ENCODE measurements at regions not wholly inside any gene's neighbourhood (a gene's known extent, or its start where the extent isn't known, plus 50 kb on each side); places are given as distances from the start of the nearest gene placed in this dataset.

GRCh38 chr7:153942036-153942435, 110.2 kb upstream of the DPP6 start:
- no peaks in the 10 kb centered on the region for H3K36me3 ChIP-seq

GRCh38 chr7:153943457-153943856, 108.7 kb upstream of the DPP6 start:
- Histone ChIP-seq H3K36me3 (no peaks in the 10 kb centered on the region), H3K4me1 (no peaks in the 10 kb centered on the region), H3K4me3 (no peak overlapping the region), H3K27me3 (no peaks in the 10 kb centered on the region), H3K9me3 (no peaks in the 10 kb centered on the region), H3K27ac (no peak overlapping the region)
- DNase-seq (no peak), ATAC-seq (ENCODE audit: low FRiP score in 2 of 2) (no peak)
- TF ChIP-seq POLR2AphosphoS5 (IDR thresholded peaks at IDR 0.05) (no peak), POLR2A (IDR thresholded peaks at IDR 0.05) (no peak), CTCF (IDR thresholded peaks at IDR 0.05) (no peak), EP300 (IDR thresholded peaks at IDR 0.05) (no peak)
- 23 to 24% methylated on average over 4 of the region's 4 CpGs for WGBS, 2 donors

More at GRCh38 chr7:153942036-153942435, 110.2 kb upstream of the DPP6 start:
- Histone ChIP-seq H3K4me1 (no peaks in the 10 kb centered on the region), H3K27ac (no peak overlapping the region), H3K4me3 (no peak overlapping the region), H3K27me3 (no peaks in the 10 kb centered on the region), H3K9me3 (no peaks in the 10 kb centered on the region)
- WGBS, 2 donors: 83 to 89% methylated on average over 7 of the region's 7 CpGs
- no peak for TF ChIP-seq POLR2A (IDR thresholded peaks at IDR 0.05)
- no peak for TF ChIP-seq POLR2AphosphoS5 (IDR thresholded peaks at IDR 0.05)
- TF ChIP-seq CTCF (IDR thresholded peaks at IDR 0.05): no peak
- TF ChIP-seq EP300 (IDR thresholded peaks at IDR 0.05): no peak
- ATAC-seq (ENCODE audit: low FRiP score in 2 of 2): no peak
- no peak for DNase-seq

GRCh38 chr7:153943861-153944260, 108.3 kb upstream of the DPP6 start:
- no peaks in the 10 kb centered on the region for H3K9me3 ChIP-seq
- WGBS, 2 donors: 27 to 65% methylated on average over 5 to 12 of the region's 12 CpGs

GRCh38 chr7:153948060-153948459, 104.1 kb upstream of the DPP6 start:
- Histone ChIP-seq H3K4me3 (no peak overlapping the region), H3K4me1 (no peaks in the 10 kb centered on the region), H3K36me3 (no peaks in the 10 kb centered on the region), H3K9me3 (no peaks in the 10 kb centered on the region), H3K27me3 (no peaks in the 10 kb centered on the region), H3K27ac (no peak overlapping the region)
- no peak for DNase-seq
- 40 to 48% methylated on average over 2 of the region's 2 CpGs for WGBS, 2 donors
- no peak for TF ChIP-seq POLR2A (IDR thresholded peaks at IDR 0.05)
- no peak for TF ChIP-seq POLR2AphosphoS5 (IDR thresholded peaks at IDR 0.05)
- TF ChIP-seq EP300 (IDR thresholded peaks at IDR 0.05): no peak
- TF ChIP-seq CTCF (IDR thresholded peaks at IDR 0.05): no peak
- no peak for ATAC-seq (ENCODE audit: low FRiP score in 2 of 2)

More at GRCh38 chr7:153943861-153944260, 108.3 kb upstream of the DPP6 start:
- H3K4me3 ChIP-seq: no peak overlapping the region
- H3K27ac ChIP-seq: no peak overlapping the region
- no peaks in the 10 kb centered on the region for H3K27me3 ChIP-seq
- no peaks in the 10 kb centered on the region for H3K36me3 ChIP-seq
- DNase-seq: peak in 1 of 2 donors; percentile 35
- TF ChIP-seq POLR2AphosphoS5 (IDR thresholded peaks at IDR 0.05) (no peak), POLR2A (IDR thresholded peaks at IDR 0.05) (no peak), CTCF (IDR thresholded peaks at IDR 0.05) (no peak), EP300 (IDR thresholded peaks at IDR 0.05) (no peak)
- ATAC-seq (ENCODE audit: low FRiP score in 2 of 2): no peak
- H3K4me1 ChIP-seq: no peaks in the 10 kb centered on the region

GRCh38 chr7:153951316-153951715, 100.9 kb upstream of the DPP6 start:
- WGBS, 2 donors: 57 to 75% methylated on average over 10 of the region's 10 CpGs
- TF ChIP-seq EP300 (IDR thresholded peaks at IDR 0.05) (no peak), CTCF (IDR thresholded peaks at IDR 0.05) (no peak), POLR2AphosphoS5 (IDR thresholded peaks at IDR 0.05) (no peak), POLR2A (IDR thresholded peaks at IDR 0.05) (no peak)
- no peak for ATAC-seq (ENCODE audit: low FRiP score in 2 of 2)

More at GRCh38 chr7:153951316-153951715, 100.9 kb upstream of the DPP6 start:
- H3K9me3 ChIP-seq: no peaks in the 10 kb centered on the region
- H3K4me1 ChIP-seq: no peaks in the 10 kb centered on the region
- H3K36me3 ChIP-seq: no peaks in the 10 kb centered on the region
- no peak overlapping the region for H3K4me3 ChIP-seq
- DNase-seq: no peak
- no peaks in the 10 kb centered on the region for H3K27me3 ChIP-seq
- H3K27ac ChIP-seq: no peak overlapping the region
